ENCODE measurements at regions not wholly inside any gene's neighbourhood (a gene's known extent, or its start where the extent isn't known, plus 50 kb on each side); places are given as distances from the start of the nearest gene placed in this dataset.

DNA sequence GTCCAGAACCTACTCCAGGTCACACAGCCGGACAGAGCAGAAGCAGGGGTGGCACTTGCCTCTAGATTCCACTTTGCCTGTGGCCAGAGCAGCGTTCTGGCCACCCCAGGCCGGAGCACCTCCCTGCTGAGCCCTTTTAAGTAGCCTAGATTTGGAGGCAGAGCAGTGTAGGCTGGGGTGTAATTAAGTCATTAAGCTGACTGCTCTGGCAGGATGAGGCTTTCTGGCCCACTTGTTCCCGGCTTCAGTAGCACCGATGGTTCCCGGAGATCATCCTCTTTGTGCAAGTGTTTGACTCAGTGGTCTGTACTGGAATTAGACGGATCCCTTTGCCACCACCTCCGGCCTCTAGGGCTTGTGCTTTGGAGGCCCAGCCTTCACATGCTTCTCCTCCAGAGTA is 281.9 kb upstream of the ANKRD55 start:
- TF ChIP-seq CTCF (IDR thresholded peaks at IDR 0.05; ENCODE audit: low read depth, low read length): no peak
- Histone ChIP-seq H3K27ac (0 out of 2 replicates have a peak overlapping the region, but pooled peaks have one; percentile 14), H3K9me3 (ENCODE audit: severe bottlenecking) (no peaks in the 10 kb centered on the region), H3K4me3 (ENCODE audit: low read depth, low read length) (no peak overlapping the region), H3K27me3 (ENCODE audit: insufficient read depth, low read depth, severe bottlenecking) (no peaks in the 10 kb centered on the region), H3K36me3 (no peaks in the 10 kb centered on the region)
- peak; percentile 80 for DNase-seq

DNA sequence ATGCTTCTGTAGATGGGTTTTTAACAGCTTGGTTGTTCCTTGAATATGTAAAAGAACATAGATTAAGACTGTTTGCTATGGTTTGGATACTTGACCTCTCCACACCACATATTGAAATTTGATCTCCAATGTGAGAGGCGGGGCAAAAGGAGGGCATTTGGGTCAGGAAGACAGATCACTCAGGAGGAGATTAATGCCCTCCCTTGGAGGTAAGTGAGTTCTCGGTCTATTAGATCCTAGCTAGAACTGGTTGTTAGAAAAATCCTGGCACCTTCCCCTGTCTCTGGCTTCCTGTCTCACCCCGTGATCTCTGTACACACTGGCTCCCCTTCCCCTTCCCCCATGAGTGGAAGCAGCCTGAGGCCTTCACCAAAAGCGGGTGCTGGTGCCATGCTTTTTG is 281.1 kb upstream of the ANKRD55 start:
- Histone ChIP-seq H3K27ac (0 out of 2 replicates have a peak overlapping the region, but pooled peaks have one; percentile 14), H3K4me3 (ENCODE audit: low read depth, low read length) (no peak overlapping the region), H3K27me3 (ENCODE audit: insufficient read depth, low read depth, severe bottlenecking) (no peaks in the 10 kb centered on the region), H3K36me3 (no peaks in the 10 kb centered on the region), H3K9me3 (ENCODE audit: severe bottlenecking) (no peaks in the 10 kb centered on the region)
- TF ChIP-seq CTCF (IDR thresholded peaks at IDR 0.05; ENCODE audit: low read depth, low read length): no peak
- DNase-seq: peak; percentile 27

GRCh38 chr5:56513141-56513540 is 280.0 kb upstream of the ANKRD55 start:
- no peak for TF ChIP-seq CTCF (IDR thresholded peaks at IDR 0.05; ENCODE audit: low read depth, low read length)
- Histone ChIP-seq H3K27me3 (ENCODE audit: insufficient read depth, low read depth, severe bottlenecking) (no peaks in the 10 kb centered on the region), H3K4me3 (ENCODE audit: low read depth, low read length) (no peak overlapping the region), H3K36me3 (no peaks in the 10 kb centered on the region), H3K27ac (no peak overlapping the region), H3K9me3 (ENCODE audit: severe bottlenecking) (no peaks in the 10 kb centered on the region)
- DNase-seq: no peak

DNA sequence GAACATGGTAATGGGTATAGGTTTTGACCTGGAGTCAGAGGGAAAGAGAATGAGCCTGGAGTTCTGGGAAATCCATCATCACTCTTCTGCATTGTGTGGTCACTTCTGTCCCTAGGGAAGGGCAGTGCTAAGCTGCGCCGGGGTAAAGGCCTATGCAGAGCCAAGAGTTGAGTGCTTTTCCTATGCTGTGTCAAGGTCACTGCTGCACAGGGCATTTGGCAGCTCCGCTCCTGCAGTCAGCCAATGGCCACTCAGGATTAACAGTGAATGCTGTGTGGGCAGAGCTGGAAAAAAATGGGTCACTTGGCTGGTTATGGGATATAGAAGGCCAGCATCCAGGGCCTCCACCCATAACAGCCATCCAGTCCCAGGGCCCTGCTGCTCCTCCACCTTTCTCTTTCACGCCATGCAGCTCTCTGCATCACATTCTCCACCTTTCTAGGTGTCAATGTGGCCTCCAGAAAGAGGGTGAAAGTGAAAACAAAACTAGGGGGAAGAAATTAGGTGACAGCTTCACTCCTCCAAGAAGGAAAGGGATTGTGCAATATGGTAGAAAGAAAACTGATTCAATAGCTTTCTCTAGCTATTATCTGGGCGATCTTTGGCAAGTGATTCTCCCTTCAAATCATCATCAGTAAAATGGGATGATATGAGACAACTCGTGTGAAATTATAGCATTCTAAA is 279.3 kb upstream of the ANKRD55 start:
- no peak for TF ChIP-seq CTCF (IDR thresholded peaks at IDR 0.05; ENCODE audit: low read depth, low read length)
- no peak overlapping the region for H3K4me3 ChIP-seq (ENCODE audit: low read depth, low read length)
- no peaks in the 10 kb centered on the region for H3K36me3 ChIP-seq
- no peaks in the 10 kb centered on the region for H3K27me3 ChIP-seq (ENCODE audit: insufficient read depth, low read depth, severe bottlenecking)
- no peak for DNase-seq
- no peak overlapping the region for H3K27ac ChIP-seq
- no peaks in the 10 kb centered on the region for H3K9me3 ChIP-seq (ENCODE audit: severe bottlenecking)

GRCh38 chr5:56511326-56511841 is 278.3 kb upstream of the ANKRD55 start:
- no peaks in the 10 kb centered on the region for H3K36me3 ChIP-seq
- H3K27me3 ChIP-seq (ENCODE audit: insufficient read depth, low read depth, severe bottlenecking): no peaks in the 10 kb centered on the region
- no peak overlapping the region for H3K4me3 ChIP-seq (ENCODE audit: low read depth, low read length)
- no peak for TF ChIP-seq CTCF (IDR thresholded peaks at IDR 0.05; ENCODE audit: low read depth, low read length)
- H3K27ac ChIP-seq: no peak overlapping the region
- no peaks in the 10 kb centered on the region for H3K9me3 ChIP-seq (ENCODE audit: severe bottlenecking)
- no peak for DNase-seq

GRCh38 chr5:56508249-56508648 is 275.1 kb upstream of the ANKRD55 start:
- no peak overlapping the region for H3K4me3 ChIP-seq (ENCODE audit: low read depth, low read length)
- TF ChIP-seq CTCF (IDR thresholded peaks at IDR 0.05; ENCODE audit: low read depth, low read length): no peak
- DNase-seq: no peak
- no peaks in the 10 kb centered on the region for H3K9me3 ChIP-seq (ENCODE audit: severe bottlenecking)
- H3K36me3 ChIP-seq: no peaks in the 10 kb centered on the region
- H3K27me3 ChIP-seq (ENCODE audit: insufficient read depth, low read depth, severe bottlenecking): no peaks in the 10 kb centered on the region
- H3K27ac ChIP-seq: no peak overlapping the region
